ENCODE measurements at regions not wholly inside any gene's neighbourhood (a gene's known extent, or its start where the extent isn't known, plus 50 kb on each side); places are given as distances from the start of the nearest gene placed in this dataset.

DNA sequence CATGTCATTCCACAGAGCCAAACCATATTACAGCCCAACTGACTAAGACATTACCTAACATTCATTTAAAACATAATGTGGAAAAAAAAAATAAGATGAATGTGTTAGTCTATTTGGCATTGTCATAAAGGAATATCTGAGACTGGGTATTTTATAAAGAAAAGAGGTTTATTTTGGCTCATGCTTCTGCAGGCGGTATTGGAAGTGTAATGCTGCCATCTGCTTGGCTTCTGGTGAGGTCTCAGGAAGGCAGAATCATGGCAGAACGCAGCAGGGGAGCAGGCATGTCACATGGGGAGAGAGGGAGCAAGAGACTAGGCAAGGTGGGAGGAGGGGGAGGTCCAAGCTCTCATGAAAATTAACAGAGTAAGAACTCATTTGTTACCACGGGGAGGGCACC lies 504.8 kb upstream of the LRATD1 start:
- TF ChIP-seq CTCF (conservative IDR thresholded peaks at IDR 0.05; ENCODE audit: low read length): no peak
- TF ChIP-seq EZH2phosphoT487 (IDR thresholded peaks at IDR 0.05; ENCODE audit: borderline replicate concordance, low read depth, low read length): no peak
